SK-N-SH (cell line): ENCODE measurements at regions not wholly inside any gene's neighbourhood (a gene's known extent, or its start where the extent isn't known, plus 50 kb on each side); places are given as distances from the start of the nearest gene placed in this dataset.

ENCODE experiments used
- CTCF ChIA-PET: fragments of 300-600, 350-600 bp; formaldehyde crosslinking; extraction: SDS; loops from one replicate; lab custom pipeline; 2021; lab: Yijun Ruan, JAX
- POLR2A ChIA-PET: fragments of 350-600 bp; sonication (Branson Sonifier 250); formaldehyde crosslinking; extraction: SDS; loops from one replicate; lab custom pipeline; 2020; ENCODE audit warnings: antibody characterized with exemption, inconsistent platforms; lab: Yijun Ruan, JAX
- DNase-seq: peaks from one replicate; pipeline ENCODE4 v3.0.0; 2012
- H2AFZ ChIP-seq: fragments of 200-600 bp; sonication (generic); 2 replicates; pipeline ENCODE4 v1.8.1; 2016; ENCODE audit warnings: antibody characterized with exemption, mild to moderate bottlenecking, low read depth
- H3F3A ChIP-seq: fragments of 200-600 bp; sonication (generic); replicated peaks from 2 replicates; pipeline ENCODE3; 2016; ENCODE audit warnings: antibody characterized with exemption, mild to moderate bottlenecking; ENCODE audit not compliant: insufficient read depth
- H3K27ac ChIP-seq, 2 experiments: fragments of 200-500 bp in 1 of 2; fragments of 200-600 bp in 1 of 2; sonication (Bioruptor generic) in 1 of 2; sonication (generic), shearing (Covaris generic) in 1 of 2; 2 replicates each; pipeline versions ENCODE4 v1.5.1 to v1.6.1; 2014 to 2016; ENCODE audit warnings: low read depth in 2 of 2, inconsistent platforms in 1 of 2, low read length in 1 of 2, mild to moderate bottlenecking in 1 of 2, mixed read lengths in 1 of 2
- H3K27me3 ChIP-seq: fragments of 200-600 bp; sonication (generic), shearing (Covaris generic); 2 replicates; pipeline ENCODE4 v1.6.1; 2016; ENCODE audit warnings: mixed run types; ENCODE audit not compliant: insufficient read depth
- H3K36me3 ChIP-seq, 2 experiments: fragments of 200-500 bp in 1 of 2; fragments of 200-600 bp in 1 of 2; sonication (Bioruptor generic) in 1 of 2; sonication (generic) in 1 of 2; replicated peaks in 1 of 2; 2 replicates each; pipeline versions ENCODE3 to v1.5.1; 2014 to 2016; ENCODE audit warnings: low read length in 1 of 2, mild to moderate bottlenecking in 1 of 2; ENCODE audit not compliant: insufficient read depth in 2 of 2, control insufficient read depth in 1 of 2
- H3K4me1 ChIP-seq, 2 experiments: fragments of 200-500 bp in 1 of 2; fragments of 200-600 bp in 1 of 2; sonication (Bioruptor generic) in 1 of 2; sonication (generic), shearing (Covaris generic) in 1 of 2; 2 replicates each; pipeline versions ENCODE4 v1.5.1 to v1.6.1; 2014 to 2016; ENCODE audit warnings: low read depth in 1 of 2, low read length in 1 of 2, mixed run types in 1 of 2; ENCODE audit not compliant: insufficient read depth in 2 of 2, control insufficient read depth in 1 of 2
- H3K4me2 ChIP-seq: fragments of 200-600 bp; sonication (generic), shearing (Covaris generic); 2 replicates; pipeline ENCODE4 v1.6.1; 2017; ENCODE audit warnings: mixed run types
- H3K4me3 ChIP-seq, 2 experiments: fragments of 200-500 bp in 1 of 2; fragments of 200-600 bp in 1 of 2; sonication (Bioruptor generic) in 1 of 2; sonication (generic), shearing (Covaris generic) in 1 of 2; 2 replicates each; pipeline versions ENCODE4 v1.5.1 to v1.8.1; 2014 to 2016; ENCODE audit warnings: low read depth in 2 of 2, inconsistent platforms in 1 of 2, low read length in 1 of 2, mild to moderate bottlenecking in 1 of 2, mixed read lengths in 1 of 2, moderate library complexity in 1 of 2
- H3K79me2 ChIP-seq: fragments of 200-600 bp; sonication (generic); 2 replicates; pipeline ENCODE4 v1.8.1; 2017; ENCODE audit warnings: mild to moderate bottlenecking; ENCODE audit not compliant: insufficient read depth
- H3K9ac ChIP-seq: fragments of 200-600 bp; sonication (generic); 2 replicates; pipeline ENCODE4 v1.6.1; 2017; ENCODE audit warnings: mixed run types
- H3K9me2 ChIP-seq: fragments of 200-600 bp; sonication (generic); 2 replicates; pipeline ENCODE4 v1.6.1; 2017; ENCODE audit warnings: mixed run types
- H3K9me3 ChIP-seq: fragments of 200-600 bp; sonication (generic); 2 replicates; pipeline ENCODE4 v1.6.1; 2017; ENCODE audit warnings: mixed run types, mild to moderate bottlenecking, moderate library complexity
- H4K20me1 ChIP-seq: fragments of 200-600 bp; sonication (generic); 2 replicates; pipeline ENCODE4 v1.6.1; 2017; ENCODE audit warnings: mild to moderate bottlenecking, mixed run types; ENCODE audit not compliant: insufficient read depth
- EP300 ChIP-seq, 2 experiments: IDR thresholded peaks; 2 replicates each; pipeline versions ENCODE4 v1.4.0 to v1.6.1; 2012; ENCODE audit warnings: borderline replicate concordance in 1 of 2, low read depth in 1 of 2, low read length in 1 of 2
- FOXM1 ChIP-seq: IDR thresholded peaks from 2 replicates; pipeline ENCODE4 v1.4.0; 2012; ENCODE audit warnings: low read depth, mild to moderate bottlenecking
- GABPA ChIP-seq: IDR thresholded peaks from 2 replicates; pipeline ENCODE4 v1.4.0; 2012; ENCODE audit warnings: low read depth, mild to moderate bottlenecking
- GATA2 ChIP-seq: sonication (generic); formaldehyde crosslinking; IDR thresholded peaks from 2 replicates; pipeline ENCODE4 v1.5.0; 2020; ENCODE audit warnings: mild to moderate bottlenecking, missing genetic modification reagents
- IRF3 ChIP-seq: fragments of 150-350 bp; IDR thresholded peaks from 2 replicates; pipeline ENCODE4 v1.6.1; 2016; ENCODE audit warnings: mild to moderate bottlenecking, low read depth, low read length
- NFIC ChIP-seq: IDR thresholded peaks from 2 replicates; pipeline ENCODE4 v1.4.0; 2012; ENCODE audit warnings: borderline replicate concordance
- POLR2AphosphoS5 ChIP-seq: IDR thresholded peaks from 2 replicates; pipeline ENCODE4 v1.6.1; 2012; ENCODE audit warnings: low read depth, low read length
- RAD21 ChIP-seq: IDR thresholded peaks from 2 replicates; pipeline ENCODE4 v1.6.1; 2012; ENCODE audit warnings: mild to moderate bottlenecking, low read length
- RFX5 ChIP-seq: IDR thresholded peaks from 2 replicates; pipeline ENCODE4 v1.6.1; 2012; ENCODE audit warnings: mild to moderate bottlenecking, improper control_type of control experiment, low read length
- RXRA ChIP-seq: IDR thresholded peaks from 2 replicates; pipeline ENCODE4 v1.4.0; 2012; ENCODE audit warnings: low read depth, mild to moderate bottlenecking, borderline replicate concordance
- TAF1 ChIP-seq: IDR thresholded peaks from 2 replicates; pipeline ENCODE4 v1.6.1; 2012; ENCODE audit warnings: low read depth, mild to moderate bottlenecking, low read length, moderate library complexity, borderline replicate concordance
- TEAD4 ChIP-seq: IDR thresholded peaks from 2 replicates; pipeline ENCODE4 v1.4.0; 2012; ENCODE audit warnings: mild to moderate bottlenecking, borderline replicate concordance; ENCODE audit not compliant: insufficient read depth
- YY1 ChIP-seq: IDR thresholded peaks from 2 replicates; pipeline ENCODE4 v1.4.0; 2012; ENCODE audit warnings: low read depth, mild to moderate bottlenecking
- WGBS: methylation state at CpG from one replicate; pipeline ENCODE4 v1.1.6; 2017; ENCODE audit warnings: low lambda C conversion rate; 5-methylcytosine and 5-hydroxymethylcytosine counted together
- TF ChIP-seq, protein P1 (sequence below): IDR thresholded peaks from 2 replicates; pipeline ENCODE4 v1.4.0; 2012; ENCODE audit warnings: low read depth

DNA sequence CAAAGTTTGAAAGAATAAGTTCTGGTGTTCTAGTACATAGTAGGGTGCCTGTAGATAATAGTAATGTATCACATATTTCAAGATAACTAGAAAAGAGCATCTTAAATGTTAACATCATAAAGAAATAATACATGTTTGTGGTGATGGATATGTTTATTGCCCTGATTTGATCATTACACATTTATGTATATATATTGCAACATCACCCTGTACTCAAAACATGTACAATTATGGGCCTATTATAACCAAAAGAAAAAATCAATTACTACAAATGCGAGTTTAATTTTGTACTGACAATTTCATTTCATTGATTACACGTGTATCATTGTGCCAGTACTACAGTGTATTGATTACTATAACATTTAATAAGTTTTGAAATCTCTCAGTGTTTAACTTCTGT, 609.2 kb upstream of the BRINP3 start:
- no peaks in the 10 kb centered on the region for H3K27me3 ChIP-seq
- no peak for TF ChIP-seq RXRA
- TF ChIP-seq TAF1: no peak
- no peak for TF ChIP-seq RAD21
- TF ChIP-seq POLR2AphosphoS5: no peak
- no peak for TF ChIP-seq RFX5
- TF ChIP-seq NFIC: no peak
- TF ChIP-seq IRF3: no peak
- TF ChIP-seq EP300 (IDR thresholded peaks at IDR 0.05; ENCODE audit: borderline replicate concordance in 1 of 2, low read depth in 1 of 2, low read length in 1 of 2): no peak
- TF ChIP-seq, protein P1, sequence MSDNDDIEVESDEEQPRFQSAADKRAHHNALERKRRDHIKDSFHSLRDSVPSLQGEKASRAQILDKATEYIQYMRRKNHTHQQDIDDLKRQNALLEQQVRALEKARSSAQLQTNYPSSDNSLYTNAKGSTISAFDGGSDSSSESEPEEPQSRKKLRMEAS: no peak
- TF ChIP-seq, all 33 proteins: peak for 0
- H3K4me3 ChIP-seq: no peak overlapping the region
- no peaks in the 10 kb centered on the region for H3K79me2 ChIP-seq
- no peaks in the 10 kb centered on the region for H3K4me1 ChIP-seq
- no peaks in the 10 kb centered on the region for H3K9me2 ChIP-seq
- H3K27ac ChIP-seq: no peak overlapping the region
- 1% methylated on average over 2 of the region's 2 CpGs for WGBS
- ChIA-PET CTCF (no interaction called here), POLR2A (no interaction called here)
- no peak overlapping the region for H3K9ac ChIP-seq
- DNase-seq: no peak
- no peak overlapping the region for H2AFZ ChIP-seq
- no peak overlapping the region for H3K4me2 ChIP-seq
- no peaks in the 10 kb centered on the region for H4K20me1 ChIP-seq
- no peaks in the 10 kb centered on the region for H3F3A ChIP-seq
- no peaks in the 10 kb centered on the region for H3K9me3 ChIP-seq
- H3K36me3 ChIP-seq: no peaks in the 10 kb centered on the region

DNA sequence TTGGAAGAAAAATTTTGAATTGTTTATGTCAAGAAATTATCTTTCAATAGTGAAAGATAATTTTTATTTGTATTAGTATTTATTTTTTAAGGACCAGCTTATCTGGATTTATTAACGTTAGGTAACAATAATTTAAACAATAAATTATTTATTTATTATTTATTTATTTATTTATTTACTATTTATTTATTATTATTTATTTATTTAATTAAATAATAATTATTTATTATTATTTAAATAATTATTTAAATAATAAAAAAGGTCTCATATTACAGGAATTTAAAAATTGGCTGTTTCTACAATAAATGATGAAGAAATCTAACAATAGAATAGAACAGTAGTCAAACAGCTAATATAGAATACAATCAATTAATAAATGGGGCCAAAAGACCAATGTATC, 618.7 kb upstream of the BRINP3 start:
- Histone ChIP-seq H3K9ac (no peak overlapping the region), H3K9me3 (no peaks in the 10 kb centered on the region), H3K36me3 (no peaks in the 10 kb centered on the region), H4K20me1 (no peaks in the 10 kb centered on the region), H3K4me1 (no peaks in the 10 kb centered on the region)
- POLR2A ChIA-PET: no interaction called here
- CTCF ChIA-PET: no interaction called here
- TF ChIP-seq FOXM1: no peak
- TF ChIP-seq RXRA: no peak
- TF ChIP-seq GABPA: no peak
- no peak for TF ChIP-seq RFX5
- no peak for TF ChIP-seq GATA2 (CRISPR knock-in tag)
- no peak for TF ChIP-seq YY1
- no peak for TF ChIP-seq EP300 (IDR thresholded peaks at IDR 0.05; ENCODE audit: borderline replicate concordance in 1 of 2, low read depth in 1 of 2, low read length in 1 of 2)
- no peak for TF ChIP-seq POLR2AphosphoS5
- TF ChIP-seq TEAD4: no peak
- TF ChIP-seq, all 33 proteins: peak for 0
- Histone ChIP-seq H3K27ac (no peak overlapping the region), H3F3A (no peaks in the 10 kb centered on the region), H2AFZ (no peak overlapping the region), H3K4me2 (no peak overlapping the region), H3K27me3 (no peaks in the 10 kb centered on the region), H3K4me3 (no peak overlapping the region), H3K9me2 (0 out of 2 replicates have a peak, but pooled peaks cover 3% of the 10 kb centered on the region), H3K79me2 (no peaks in the 10 kb centered on the region)
- 6% methylated on average over 1 of the region's 1 CpG for WGBS
- DNase-seq: no peak
